Skeletal muscle tissue (tissue), 3 donors: ENCODE measurements at regions not wholly inside any gene's neighbourhood (a gene's known extent, or its start where the extent isn't known, plus 50 kb on each side); places are given as distances from the start of the nearest gene placed in this dataset.

ENCODE experiments used
- H3K27ac ChIP-seq: one replicate; pipeline ENCODE4 v1.7.0; 2013; ENCODE audit warnings: mild to moderate bottlenecking, low read depth, low read length, inconsistent platforms
- H3K27me3 ChIP-seq, 3 donors: one replicate each; pipeline ENCODE4 v1.7.0; 2013; ENCODE audit warnings: low read length in 3 of 3; ENCODE audit not compliant: control insufficient read depth in 3 of 3, insufficient read depth in 3 of 3
- H3K36me3 ChIP-seq, 3 donors: one replicate each; pipeline ENCODE4 v1.7.0; 2013; ENCODE audit warnings: low read length in 3 of 3; ENCODE audit not compliant: control insufficient read depth in 3 of 3, insufficient read depth in 3 of 3
- H3K4me1 ChIP-seq, 3 donors: one replicate each; pipeline ENCODE4 v1.7.0; 2013; ENCODE audit warnings: low read length in 3 of 3, mild to moderate bottlenecking in 3 of 3; ENCODE audit not compliant: control insufficient read depth in 3 of 3, insufficient read depth in 3 of 3
- H3K4me3 ChIP-seq, 3 donors: one replicate each; pipeline ENCODE4 v1.7.0; 2013; ENCODE audit warnings: low read length in 3 of 3
- H3K9ac ChIP-seq, 3 donors: one replicate each; pipeline ENCODE4 v1.7.0; 2013; ENCODE audit warnings: low read length in 3 of 3, mild to moderate bottlenecking in 3 of 3, moderate library complexity in 2 of 3, low read depth in 1 of 3
- H3K9me3 ChIP-seq, 3 donors: one replicate each; pipeline ENCODE4 v1.7.0; 2013; ENCODE audit warnings: low read length in 3 of 3; ENCODE audit not compliant: control insufficient read depth in 3 of 3
- donor health status: Osteomylitis.

DNA sequence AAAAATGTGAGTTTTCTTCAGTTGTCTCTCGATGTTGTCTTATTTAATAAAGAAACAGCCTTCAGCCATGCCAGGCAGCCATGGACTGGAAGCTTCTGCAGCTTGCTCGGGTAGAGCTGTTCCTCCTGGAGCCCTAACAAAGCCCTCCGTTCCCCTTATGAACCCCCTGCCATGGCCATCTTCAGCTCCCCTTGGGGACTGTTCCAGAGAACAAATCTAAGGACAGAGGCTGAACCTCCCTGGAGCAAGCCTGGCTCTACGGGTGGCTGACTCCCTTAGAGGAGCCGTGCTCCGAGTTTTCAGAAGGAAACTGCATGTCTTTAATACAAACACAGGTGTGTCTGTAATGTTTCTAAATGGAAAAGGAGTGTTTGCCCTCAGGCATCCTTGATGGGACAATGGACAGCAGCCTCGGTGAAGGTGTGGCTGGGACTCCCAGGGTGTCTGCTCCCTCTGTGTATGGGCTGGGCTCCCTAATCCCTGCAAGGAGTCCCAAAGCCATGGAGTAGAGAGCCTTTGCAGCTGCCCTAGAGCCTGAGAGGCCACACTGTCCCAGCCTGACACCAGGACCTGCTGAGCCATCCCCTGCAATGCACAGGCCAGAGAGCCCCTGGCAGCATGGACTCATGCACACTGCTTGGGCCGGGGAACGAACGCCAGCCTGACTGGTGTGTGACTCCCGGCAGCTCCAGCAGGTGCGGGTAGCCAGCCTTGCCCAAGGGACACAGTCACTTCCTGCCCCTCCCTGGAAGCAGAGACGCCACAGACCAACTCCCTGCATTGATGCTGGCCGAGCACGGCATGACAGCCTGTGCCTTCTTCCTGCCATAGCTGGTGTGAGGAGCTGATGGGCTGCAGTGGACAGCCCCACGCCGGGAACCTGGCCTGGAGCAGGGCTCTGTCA, 381.8 kb downstream of the TCERG1L start:
- Histone ChIP-seq H3K9me3 (no peaks in the 10 kb centered on the region), H3K4me3 (no peak overlapping the region), H3K36me3 (no peaks in the 10 kb centered on the region), H3K27me3 (peaks cover 0 to 37% (median 25%) of the 10 kb centered on the region in 3 donors), H3K4me1 (no peaks in the 10 kb centered on the region), H3K9ac (no peak overlapping the region), H3K27ac (no peak overlapping the region)

DNA sequence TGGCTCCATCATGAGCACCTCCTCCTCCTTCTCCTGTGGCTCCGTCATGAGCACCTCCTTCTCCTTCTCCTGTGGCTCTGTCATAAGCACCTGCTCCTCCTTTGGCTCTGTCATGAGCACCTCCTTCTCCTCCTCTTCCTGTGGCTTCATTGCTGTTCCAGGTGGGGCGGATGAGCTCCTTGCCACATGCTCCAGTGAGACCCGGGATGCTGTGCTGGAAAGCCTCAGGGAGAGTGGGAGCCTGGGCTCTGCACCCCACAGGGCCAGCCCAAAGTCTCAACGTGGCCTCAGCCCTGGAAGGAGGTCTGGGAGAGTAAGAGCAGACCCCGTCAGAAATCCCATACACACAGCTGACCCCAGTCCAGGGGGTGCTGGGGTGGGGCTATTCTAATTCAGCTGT, 380.7 kb downstream of the TCERG1L start:
- peaks cover 0 to 32% (median 28%) of the 10 kb centered on the region in 3 donors for H3K27me3 ChIP-seq
- H3K9ac ChIP-seq, result no peak overlapping the region
- H3K36me3 ChIP-seq, result no peaks in the 10 kb centered on the region
- no peaks in the 10 kb centered on the region for H3K9me3 ChIP-seq
- H3K4me3 ChIP-seq, result no peak overlapping the region
- H3K4me1 ChIP-seq, result no peaks in the 10 kb centered on the region
- no peak overlapping the region for H3K27ac ChIP-seq

- H3K4me3 ChIP-seq, result no peak overlapping the region
- no peak overlapping the region for H3K27ac ChIP-seq
- peaks cover 0 to 32% (median 30%) of the 10 kb centered on the region in 3 donors for H3K27me3 ChIP-seq
- H3K9ac ChIP-seq, result no peak overlapping the region
- H3K4me1 ChIP-seq, result no peaks in the 10 kb centered on the region
- no peaks in the 10 kb centered on the region for H3K9me3 ChIP-seq
- H3K36me3 ChIP-seq, result no peaks in the 10 kb centered on the region
Measured at GRCh38 chr10:130931256-130931655, 380.3 kb downstream of the TCERG1L start.

- H3K27ac ChIP-seq, result no peak overlapping the region
- no peaks in the 10 kb centered on the region for H3K4me1 ChIP-seq
- no peak overlapping the region for H3K4me3 ChIP-seq
- peaks cover 0 to 37% (median 33%) of the 10 kb centered on the region in 3 donors for H3K27me3 ChIP-seq
- no peaks in the 10 kb centered on the region for H3K36me3 ChIP-seq
- H3K9me3 ChIP-seq, result no peaks in the 10 kb centered on the region
- H3K9ac ChIP-seq, result no peak overlapping the region
Measured at GRCh38 chr10:130932326-130933007, 379.1 kb downstream of the TCERG1L start.

DNA sequence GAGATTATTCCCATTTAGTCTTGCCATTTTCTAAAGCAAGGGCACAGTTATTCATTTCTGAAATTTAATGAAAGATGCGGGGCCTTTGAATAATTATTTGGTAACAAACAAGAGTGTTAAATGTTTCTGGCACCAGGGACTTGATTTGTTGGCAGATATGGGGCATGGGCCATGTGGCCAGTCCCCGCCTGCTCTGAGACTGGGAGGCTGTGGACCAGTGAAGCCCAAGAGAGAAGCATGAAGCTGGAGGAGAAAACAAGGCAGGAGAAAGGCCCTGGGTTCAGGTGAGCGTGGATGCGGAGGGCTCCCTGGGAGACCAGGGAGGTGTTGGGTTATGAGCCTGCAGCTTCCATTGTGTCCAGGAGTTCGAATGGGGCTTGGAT, 378.5 kb downstream of the TCERG1L start:
- no peaks in the 10 kb centered on the region for H3K36me3 ChIP-seq
- no peak overlapping the region for H3K27ac ChIP-seq
- peaks cover 0 to 41% (median 33%) of the 10 kb centered on the region in 3 donors for H3K27me3 ChIP-seq
- H3K4me1 ChIP-seq, result no peaks in the 10 kb centered on the region
- no peak overlapping the region for H3K4me3 ChIP-seq
- H3K9ac ChIP-seq, result no peak overlapping the region
- no peaks in the 10 kb centered on the region for H3K9me3 ChIP-seq

GRCh38 chr10:130934293-130935127, 377.0 kb downstream of the TCERG1L start:
- no peaks in the 10 kb centered on the region for H3K9me3 ChIP-seq
- H3K36me3 ChIP-seq, result no peaks in the 10 kb centered on the region
- H3K27ac ChIP-seq, result no peak overlapping the region
- no peaks in the 10 kb centered on the region for H3K4me1 ChIP-seq
- no peak overlapping the region for H3K9ac ChIP-seq
- H3K4me3 ChIP-seq, result no peak overlapping the region
- peaks cover 0 to 36% (median 29%) of the 10 kb centered on the region in 3 donors for H3K27me3 ChIP-seq

- Histone ChIP-seq H3K4me3 (no peak overlapping the region), H3K4me1 (no peaks in the 10 kb centered on the region), H3K36me3 (no peaks in the 10 kb centered on the region), H3K27me3 (peaks cover 0 to 33% (median 23%) of the 10 kb centered on the region in 3 donors), H3K9ac (no peak overlapping the region), H3K27ac (no peak overlapping the region), H3K9me3 (no peaks in the 10 kb centered on the region)
Measured at GRCh38 chr10:130935128-130935439, 376.4 kb downstream of the TCERG1L start.

DNA sequence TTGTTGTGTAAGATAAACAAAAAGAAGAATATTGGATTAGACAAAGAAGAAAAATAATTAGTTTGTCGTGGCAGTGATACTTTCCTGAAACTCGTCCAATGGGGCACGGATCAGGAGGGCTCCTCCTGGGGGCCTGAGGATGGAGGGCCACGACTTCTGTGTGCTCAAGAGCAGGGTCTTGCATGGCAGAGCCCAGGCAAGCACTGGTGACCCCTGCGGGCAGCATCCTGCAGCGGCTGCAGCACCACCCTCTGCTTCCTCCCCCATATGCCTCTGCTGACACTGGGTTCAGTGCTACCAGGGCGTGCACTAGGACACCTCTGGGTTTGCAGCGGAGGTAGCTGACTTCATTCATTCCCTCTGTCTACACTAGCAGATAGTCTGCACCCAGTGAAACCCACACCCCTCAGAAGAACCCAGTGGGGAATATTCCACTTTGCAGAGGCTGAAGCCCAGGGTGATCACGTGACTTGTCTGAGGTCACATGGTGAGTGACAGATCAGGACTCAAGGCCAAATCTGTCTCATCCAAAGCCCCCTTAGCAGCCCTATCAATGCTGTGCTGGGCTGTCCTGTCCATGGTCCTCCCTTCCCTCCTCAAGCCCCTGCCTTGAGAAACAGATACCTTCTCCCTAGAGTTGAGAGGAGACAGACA, 375.5 kb downstream of the TCERG1L start:
- Histone ChIP-seq H3K9ac (no peak overlapping the region), H3K27ac (no peak overlapping the region), H3K4me3 (no peak overlapping the region), H3K27me3 (peaks cover 0 to 26% (median 18%) of the 10 kb centered on the region in 3 donors), H3K36me3 (no peaks in the 10 kb centered on the region), H3K4me1 (no peaks in the 10 kb centered on the region), H3K9me3 (no peaks in the 10 kb centered on the region)

DNA sequence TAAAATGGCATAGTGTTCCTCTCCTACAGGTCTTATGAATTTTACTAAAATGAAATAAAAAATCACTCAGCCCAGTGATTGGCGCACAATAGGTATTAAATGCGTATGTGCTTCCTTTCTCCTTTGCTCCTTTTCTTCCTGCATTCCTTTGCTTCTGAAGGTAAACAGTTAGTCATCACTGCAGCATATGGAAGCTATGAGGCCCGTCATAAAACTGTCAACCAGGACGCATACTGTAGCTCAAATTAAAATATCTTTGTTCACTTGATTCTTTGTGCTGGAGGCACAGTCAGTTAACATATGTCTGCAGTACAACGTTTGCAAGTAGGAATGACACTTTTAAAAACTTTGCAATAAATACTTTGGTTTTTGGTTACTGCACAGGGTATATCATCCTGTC, 374.7 kb downstream of the TCERG1L start:
- no peak overlapping the region for H3K27ac ChIP-seq
- H3K9me3 ChIP-seq, result no peaks in the 10 kb centered on the region
- H3K36me3 ChIP-seq, result no peaks in the 10 kb centered on the region
- H3K4me3 ChIP-seq, result no peak overlapping the region
- peaks cover 0 to 24% (median 11%) of the 10 kb centered on the region in 3 donors for H3K27me3 ChIP-seq
- no peak overlapping the region for H3K9ac ChIP-seq
- H3K4me1 ChIP-seq, result no peaks in the 10 kb centered on the region
